NCI-H510A (cell line): ENCODE measurements at regions not wholly inside any gene's neighbourhood (a gene's known extent, or its start where the extent isn't known, plus 50 kb on each side); places are given as distances from the start of the nearest gene placed in this dataset.
"Not testable (repeated sequence)": the region's sequence is repeated elsewhere in the genome, so short reads cannot be mapped to it uniquely, and the experiment has no call there.

Source experiments
- DNase-seq: peaks from one replicate; lab custom pipeline; 2025; lab: John Stamatoyannopoulos, UW

DNA sequence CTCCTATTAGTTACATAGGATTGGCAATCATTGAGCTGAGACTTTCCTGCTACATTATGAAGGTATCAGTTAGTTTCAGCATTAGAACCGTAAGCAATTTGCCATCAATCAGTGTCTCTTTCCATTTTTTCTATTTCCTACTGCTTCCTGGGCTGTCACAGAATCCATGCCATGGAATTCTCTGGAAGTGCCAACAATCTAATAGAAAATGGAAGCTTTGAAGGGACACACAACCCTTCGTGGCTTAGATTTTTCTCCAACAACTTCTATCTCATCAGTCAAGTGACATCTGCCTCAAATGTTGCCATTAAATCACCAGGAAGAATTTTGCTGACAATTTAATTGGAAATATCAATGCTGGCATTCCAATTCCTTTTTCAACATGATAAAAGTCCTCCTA is 183.5 kb upstream of the PARD3B start:
- no peak for DNase-seq

DNA sequence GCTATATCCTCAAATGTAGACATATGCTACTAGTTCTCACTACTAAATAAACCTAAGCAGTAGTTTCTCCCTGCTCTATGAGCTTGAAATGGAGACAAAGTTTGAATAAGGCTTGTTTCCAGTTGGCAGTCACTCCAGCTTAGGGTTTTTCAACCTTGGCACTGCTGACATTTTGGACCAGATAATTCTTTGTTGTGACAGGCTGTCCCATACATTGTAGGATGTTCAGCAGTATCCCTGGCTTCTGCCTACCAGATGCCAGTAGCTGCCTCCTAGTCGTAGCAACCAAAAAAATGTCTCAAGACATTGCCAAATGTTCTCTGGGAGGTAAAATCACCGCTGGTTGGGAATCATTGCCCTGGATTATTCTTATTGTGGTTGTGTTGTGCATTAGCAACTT is 182.7 kb upstream of the PARD3B start:
- DNase-seq = no peak

GRCh38 chr2:204363513-204363912 is 181.8 kb upstream of the PARD3B start:
- DNase-seq = no peak

DNA sequence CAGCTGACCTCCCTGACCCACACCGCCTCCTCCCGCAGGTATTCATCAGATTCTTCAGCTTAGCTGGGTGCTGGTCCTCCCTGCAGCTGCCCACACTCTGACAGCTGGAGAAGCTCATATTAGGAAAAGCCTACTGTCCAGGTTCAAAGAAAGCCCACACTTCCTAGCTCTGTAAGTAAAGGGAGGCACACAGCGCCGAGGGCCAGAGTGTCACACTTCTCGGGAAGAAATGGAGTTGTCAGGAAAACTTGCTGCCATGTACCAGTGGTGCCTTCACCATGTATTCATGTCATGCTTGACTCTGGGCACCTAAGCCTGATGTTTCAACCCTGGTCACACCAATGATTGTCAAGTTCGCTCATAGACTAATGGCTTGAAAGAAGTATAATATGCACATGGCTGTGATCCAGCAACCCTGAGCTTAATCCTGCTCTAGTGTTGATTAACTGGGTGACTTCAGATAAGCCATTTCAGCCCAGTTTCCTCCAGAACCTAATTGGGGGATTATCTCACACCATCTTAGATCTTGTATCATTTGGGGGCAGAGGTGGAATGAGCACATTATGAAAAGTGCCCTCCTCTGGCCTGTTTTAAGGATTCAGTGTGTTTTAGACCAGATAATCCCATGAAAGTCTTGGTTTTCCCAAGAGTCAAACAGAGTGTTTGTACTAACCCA is 180.3 kb upstream of the PARD3B start:
- DNase-seq = no peak

GRCh38 chr2:204365811-204366210 is 179.5 kb upstream of the PARD3B start:
- no peak for DNase-seq

- DNase-seq = no peak
Measured at GRCh38 chr2:204367466-204367865, 177.8 kb upstream of the PARD3B start.

DNA sequence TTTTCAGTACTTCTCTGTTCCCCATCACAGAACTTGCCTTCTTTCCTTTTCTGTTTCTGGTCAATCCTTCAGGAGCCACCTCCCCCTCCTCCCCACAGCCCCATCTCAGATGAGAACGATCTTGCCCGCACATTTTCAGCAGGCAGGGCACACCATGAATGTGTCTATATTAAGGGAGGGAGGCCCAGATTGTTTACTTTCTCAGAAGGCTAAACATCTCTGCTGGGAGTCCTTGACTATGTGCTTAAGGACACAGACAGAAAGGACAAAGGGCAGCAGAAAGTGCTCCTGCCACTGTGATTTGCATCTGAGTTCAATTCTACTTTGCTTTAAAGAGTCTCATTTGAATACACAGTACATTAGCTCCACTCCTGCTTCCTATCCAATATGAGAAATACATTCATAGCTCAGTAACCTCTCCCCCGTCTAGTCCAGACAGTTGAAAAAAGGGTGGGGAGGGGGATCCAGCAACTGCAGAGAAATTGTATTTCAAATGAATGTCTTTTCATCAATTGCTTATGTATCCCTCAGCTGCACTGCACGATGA is 175.0 kb upstream of the PARD3B start:
- DNase-seq = no peak

GRCh38 chr2:204373942-204374341 is 171.3 kb upstream of the PARD3B start:
- DNase-seq = no peak

DNA sequence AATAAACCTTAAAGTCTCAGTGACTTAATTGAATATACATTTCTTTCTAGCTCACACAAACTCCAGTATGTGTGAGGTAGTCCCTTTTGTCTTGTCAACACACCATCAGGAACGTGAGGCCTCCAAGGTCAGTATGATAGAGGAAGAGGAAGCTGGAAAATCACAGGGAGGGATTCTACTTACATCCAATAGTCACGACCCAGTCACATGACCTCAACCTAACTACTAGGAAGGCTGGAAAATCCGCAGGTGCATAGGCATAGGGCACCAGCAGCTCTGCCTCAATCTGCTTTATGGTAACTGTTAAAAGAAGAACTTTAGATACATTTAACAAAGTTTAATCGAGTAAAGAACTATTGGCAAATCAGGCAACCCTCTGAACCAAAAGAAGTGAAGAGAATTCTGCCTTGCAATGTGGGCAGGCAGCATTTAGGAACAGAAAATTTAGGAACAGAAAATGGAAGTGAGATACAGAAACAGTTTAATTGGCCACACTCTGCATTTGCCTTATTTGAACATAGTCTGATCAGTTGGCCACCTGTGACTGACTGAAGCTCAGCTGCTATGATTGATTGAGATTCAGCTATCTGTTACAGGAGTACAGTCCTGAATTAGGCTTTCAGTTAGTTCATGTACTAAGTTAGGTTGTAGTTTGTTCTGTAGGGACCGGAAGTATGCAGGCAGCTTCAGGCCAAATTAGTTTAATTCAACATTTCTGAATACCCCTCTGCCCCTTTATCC is 165.0 kb upstream of the PARD3B start:
- DNase-seq = no peak

DNA sequence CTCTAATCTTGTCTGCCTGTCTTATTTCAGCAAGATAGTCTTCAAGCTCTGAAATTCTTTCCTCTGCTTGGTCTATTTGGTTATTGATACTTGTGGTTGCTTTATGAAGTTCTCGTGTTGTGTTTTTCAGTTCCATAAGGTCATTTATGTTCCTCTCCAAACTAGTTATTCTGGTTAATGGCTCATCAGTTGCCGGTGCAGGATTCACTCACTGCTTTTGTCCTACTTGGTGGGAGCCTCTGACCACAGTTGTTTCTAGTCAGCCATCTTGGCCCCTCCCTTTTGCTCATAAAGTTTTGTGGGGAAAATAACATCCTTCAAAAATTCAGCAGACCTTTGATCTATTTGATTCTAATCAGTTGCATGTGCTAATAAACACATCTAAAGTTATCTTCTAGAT is 158.6 kb upstream of the PARD3B start:
- DNase-seq = no peak

- no peak for DNase-seq
Measured at GRCh38 chr2:204389120-204389519, 156.2 kb upstream of the PARD3B start.

DNA sequence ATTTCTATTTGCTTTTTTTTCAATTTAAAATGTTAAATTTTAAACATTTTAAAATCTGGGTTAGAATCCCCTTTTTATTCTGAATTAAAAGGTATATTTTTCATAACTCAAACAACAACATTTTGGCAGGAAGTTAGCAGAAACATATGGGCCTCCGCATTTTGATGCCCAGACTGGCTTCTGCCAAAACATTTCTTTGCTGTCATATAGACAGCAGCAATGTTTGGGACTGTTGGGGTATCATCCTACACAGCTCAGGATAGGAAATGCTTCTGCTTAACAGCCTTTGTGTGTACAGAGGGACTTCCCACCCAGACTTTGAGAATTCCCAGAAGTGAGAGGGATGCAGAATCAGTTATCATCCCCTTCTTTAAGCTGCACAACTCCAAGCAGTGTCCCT is 155.4 kb upstream of the PARD3B start:
- no peak for DNase-seq

DNA sequence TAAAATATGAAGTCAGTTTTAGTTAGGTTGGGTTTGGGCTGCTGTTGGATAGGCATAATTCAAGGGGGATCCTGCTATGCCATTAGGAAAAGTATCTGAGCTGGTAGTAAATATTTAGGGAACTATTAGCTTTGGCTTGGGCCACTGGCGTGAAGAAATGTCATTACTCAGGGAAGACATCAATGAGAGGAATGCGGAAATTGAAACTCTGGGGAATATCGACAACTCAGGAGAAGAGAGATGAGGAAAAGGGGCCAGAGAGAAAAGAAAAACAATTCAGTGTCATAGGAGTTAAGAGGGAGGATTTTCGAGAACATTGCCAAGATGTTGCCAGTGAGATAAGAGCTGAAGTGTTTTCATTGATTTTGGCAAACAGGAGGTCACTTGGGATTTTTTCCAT is 149.7 kb upstream of the PARD3B start:
- no peak for DNase-seq

- DNase-seq = no peak
Measured at GRCh38 chr2:204401114-204401513, 144.2 kb upstream of the PARD3B start.

GRCh38 chr2:204407204-204408014 is 137.9 kb upstream of the PARD3B start:
- no peak for DNase-seq

- not testable (repeated sequence) for DNase-seq
Measured at GRCh38 chr2:204412782-204413181, 132.5 kb upstream of the PARD3B start.

GRCh38 chr2:204415406-204416181 is 129.7 kb upstream of the PARD3B start:
- DNase-seq = no peak

GRCh38 chr2:204416236-204416635 is 129.0 kb upstream of the PARD3B start:
- no peak for DNase-seq

DNA sequence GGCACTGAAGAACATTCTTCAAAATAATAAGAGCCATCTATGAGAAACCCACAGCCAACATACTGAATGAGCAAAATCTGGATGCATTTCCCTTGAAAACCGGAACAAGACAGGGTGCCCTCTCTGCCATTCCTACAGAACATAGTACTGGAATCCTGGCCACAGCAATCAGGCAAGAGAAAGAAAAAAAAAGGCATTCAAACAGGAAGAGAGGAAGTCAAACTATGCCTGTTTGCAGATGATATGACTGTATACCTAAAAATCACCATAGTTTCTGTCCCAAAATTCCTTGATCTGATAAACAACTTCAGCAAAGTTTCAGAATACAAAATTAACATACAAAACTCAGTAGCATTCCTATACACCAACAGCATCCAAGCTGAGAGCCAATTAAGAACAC is 119.5 kb upstream of the PARD3B start:
- no peak for DNase-seq

DNA sequence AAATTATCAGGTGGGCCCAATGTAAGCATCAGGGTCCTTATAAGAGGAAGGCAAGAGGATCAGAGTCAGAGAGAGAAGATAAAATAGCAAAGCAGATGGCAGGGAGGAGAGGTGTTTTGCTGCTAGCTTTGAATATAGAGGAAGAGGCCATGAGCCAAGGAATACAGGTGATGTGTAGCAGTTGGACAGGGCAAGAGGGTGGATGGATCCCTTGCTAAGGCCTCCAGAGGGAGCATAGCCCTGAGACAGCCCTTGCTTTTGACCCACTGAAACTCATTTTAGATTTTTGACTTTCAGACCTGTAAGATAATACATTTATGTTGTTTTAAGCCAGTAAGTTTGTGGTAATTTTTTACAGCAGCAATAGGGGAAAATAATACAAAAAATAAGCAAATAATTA is 116.6 kb upstream of the PARD3B start:
- DNase-seq = no peak

DNA sequence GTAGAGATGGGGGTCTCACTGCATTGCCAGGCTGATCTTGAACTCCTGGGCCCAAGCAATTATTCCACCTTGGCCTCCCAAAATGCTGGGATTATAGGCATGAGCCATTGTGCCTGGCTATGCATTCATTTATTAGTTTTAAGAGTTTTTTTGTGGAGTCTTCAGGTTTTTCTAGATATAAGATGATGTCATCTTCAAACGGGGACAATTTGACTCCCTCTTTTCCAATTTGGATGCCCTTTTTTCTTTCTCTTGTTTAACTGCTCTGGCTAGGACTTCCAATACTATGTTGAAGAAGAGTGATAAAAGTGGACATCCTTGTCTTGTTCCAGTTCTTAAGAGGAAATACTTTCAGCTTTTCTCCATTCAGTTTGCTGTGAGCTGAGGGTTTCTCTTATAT is 113.7 kb upstream of the PARD3B start:
- no peak for DNase-seq

GRCh38 chr2:204432196-204432595 is 113.1 kb upstream of the PARD3B start:
- DNase-seq = no peak
